OCI-LY1 (cell line): ENCODE measurements at regions not wholly inside any gene's neighbourhood (a gene's known extent, or its start where the extent isn't known, plus 50 kb on each side); places are given as distances from the start of the nearest gene placed in this dataset.

Experiments
- H2AFZ ChIP-seq: fragments of 200-600 bp; sonication (generic), shearing (Covaris generic); 2 replicates; pipeline ENCODE4 v1.6.0; 2014; ENCODE audit warnings: antibody characterized with exemption, mild to moderate bottlenecking, low read length
- H3F3A ChIP-seq: fragments of 200-600 bp; sonication (generic), shearing (Covaris generic); 2 replicates; pipeline ENCODE4 v1.6.0; 2014; ENCODE audit warnings: mild to moderate bottlenecking, antibody characterized with exemption, low read length, moderate library complexity; ENCODE audit not compliant: insufficient read depth
- H3K27ac ChIP-seq: fragments of 200-600 bp; sonication (generic); 2 replicates; pipeline ENCODE4 v1.5.1; 2014; ENCODE audit warnings: low read length, mixed run types, mild to moderate bottlenecking, low read depth; ENCODE audit not compliant: poor library complexity, severe bottlenecking
- H3K27me3 ChIP-seq: fragments of 200-600 bp; sonication (generic); 2 replicates; pipeline ENCODE4 v1.6.0; 2014; ENCODE audit warnings: antibody characterized with exemption, mild to moderate bottlenecking, low read length, moderate library complexity; ENCODE audit not compliant: insufficient read depth
- H3K36me3 ChIP-seq: fragments of 200-600 bp; sonication (generic); 2 replicates; pipeline ENCODE4 v1.6.1; 2014; ENCODE audit warnings: mild to moderate bottlenecking, antibody characterized with exemption, low read length, moderate library complexity, mixed read lengths; ENCODE audit not compliant: insufficient read depth
- H3K4me1 ChIP-seq: fragments of 200-600 bp; sonication (generic); 2 replicates; pipeline ENCODE4 v1.5.1; 2014; ENCODE audit warnings: mild to moderate bottlenecking, low read length, moderate library complexity; ENCODE audit not compliant: insufficient read depth, severe bottlenecking
- H3K4me2 ChIP-seq: fragments of 200-600 bp; sonication (generic), shearing (Covaris generic); 2 replicates; pipeline ENCODE4 v1.6.1; 2014; ENCODE audit warnings: low read length
- H3K4me3 ChIP-seq: fragments of 200-600 bp; sonication (generic); 2 replicates; pipeline ENCODE4 v1.5.1; 2014; ENCODE audit warnings: low read length, low read depth, mild to moderate bottlenecking, mixed read lengths; ENCODE audit not compliant: poor library complexity, severe bottlenecking
- H3K79me2 ChIP-seq: fragments of 200-600 bp; shearing (Covaris generic); 2 replicates; pipeline ENCODE4 v1.6.1; 2016; ENCODE audit warnings: mixed run types, low read length, mixed read lengths; ENCODE audit not compliant: insufficient read depth
- H3K9ac ChIP-seq: fragments of 200-600 bp; sonication (generic), shearing (Covaris generic); 2 replicates; pipeline ENCODE4 v1.6.1; 2014; ENCODE audit warnings: mild to moderate bottlenecking, low read length, mixed read lengths
- H3K9me2 ChIP-seq: fragments of 200-600 bp; sonication (generic), shearing (Covaris generic); 2 replicates; pipeline ENCODE4 v1.6.1; 2014; ENCODE audit warnings: low read depth, mild to moderate bottlenecking, low read length, mixed read lengths
- H3K9me3 ChIP-seq: fragments of 200-600 bp; shearing (Covaris generic); 2 replicates; pipeline ENCODE4 v1.6.1; 2014; ENCODE audit warnings: low read length, mixed read lengths
- H4K20me1 ChIP-seq: fragments of 200-600 bp; sonication (generic), shearing (Covaris generic); 2 replicates; pipeline ENCODE4 v1.6.0; 2016; ENCODE audit warnings: mild to moderate bottlenecking, low read length; ENCODE audit not compliant: insufficient read depth
- EZH2 ChIP-seq: fragments of 200-600 bp; sonication (generic), shearing (Covaris generic); IDR thresholded peaks from 2 replicates; pipeline ENCODE4 v1.8.0; 2017; ENCODE audit warnings: borderline replicate concordance, mixed run types, mild to moderate bottlenecking, antibody characterized with exemption, low read length, moderate library complexity, mixed read lengths
- TF ChIP-seq, protein P1 (sequence below): fragments of 200-600 bp; sonication (generic), shearing (Covaris generic); IDR thresholded peaks from 2 replicates; pipeline ENCODE4 v1.5.1; 2017; ENCODE audit warnings: mild to moderate bottlenecking, antibody characterized with exemption, low read length, moderate library complexity, mixed read lengths

DNA sequence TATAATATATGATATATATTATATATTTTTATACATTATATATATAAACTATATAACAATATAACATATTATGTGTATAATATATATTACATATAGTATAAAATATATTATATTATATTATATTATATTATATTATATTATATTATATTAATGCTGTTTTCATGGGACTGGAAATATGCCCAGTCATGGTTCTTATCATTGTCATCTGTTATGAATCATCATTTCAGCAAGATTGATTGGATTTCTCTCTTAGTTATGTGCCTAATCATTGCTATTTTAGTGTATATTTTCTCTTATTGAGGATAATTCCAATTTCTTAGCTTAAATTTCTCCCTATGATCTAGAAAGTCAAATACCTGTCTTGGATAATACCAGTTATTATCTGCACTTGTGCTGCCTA lies 617.8 kb downstream of the TRIB2 start:
- Histone ChIP-seq H3K4me2 (no peak overlapping the region), H3K36me3 (no peaks in the 10 kb centered on the region), H3K27me3 (no peaks in the 10 kb centered on the region), H3K4me1 (no peaks in the 10 kb centered on the region), H3K4me3 (no peak overlapping the region), H3K9ac (no peak overlapping the region), H3K9me3 (no peaks in the 10 kb centered on the region), H3F3A (no peaks in the 10 kb centered on the region), H2AFZ (no peak overlapping the region), H3K27ac (no peak overlapping the region), H3K79me2 (no peaks in the 10 kb centered on the region), H4K20me1 (no peaks in the 10 kb centered on the region), H3K9me2 (no peaks in the 10 kb centered on the region)
- TF ChIP-seq, protein P1, sequence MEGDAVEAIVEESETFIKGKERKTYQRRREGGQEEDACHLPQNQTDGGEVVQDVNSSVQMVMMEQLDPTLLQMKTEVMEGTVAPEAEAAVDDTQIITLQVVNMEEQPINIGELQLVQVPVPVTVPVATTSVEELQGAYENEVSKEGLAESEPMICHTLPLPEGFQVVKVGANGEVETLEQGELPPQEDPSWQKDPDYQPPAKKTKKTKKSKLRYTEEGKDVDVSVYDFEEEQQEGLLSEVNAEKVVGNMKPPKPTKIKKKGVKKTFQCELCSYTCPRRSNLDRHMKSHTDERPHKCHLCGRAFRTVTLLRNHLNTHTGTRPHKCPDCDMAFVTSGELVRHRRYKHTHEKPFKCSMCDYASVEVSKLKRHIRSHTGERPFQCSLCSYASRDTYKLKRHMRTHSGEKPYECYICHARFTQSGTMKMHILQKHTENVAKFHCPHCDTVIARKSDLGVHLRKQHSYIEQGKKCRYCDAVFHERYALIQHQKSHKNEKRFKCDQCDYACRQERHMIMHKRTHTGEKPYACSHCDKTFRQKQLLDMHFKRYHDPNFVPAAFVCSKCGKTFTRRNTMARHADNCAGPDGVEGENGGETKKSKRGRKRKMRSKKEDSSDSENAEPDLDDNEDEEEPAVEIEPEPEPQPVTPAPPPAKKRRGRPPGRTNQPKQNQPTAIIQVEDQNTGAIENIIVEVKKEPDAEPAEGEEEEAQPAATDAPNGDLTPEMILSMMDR, result no peak
- TF ChIP-seq EZH2, result no peak

DNA sequence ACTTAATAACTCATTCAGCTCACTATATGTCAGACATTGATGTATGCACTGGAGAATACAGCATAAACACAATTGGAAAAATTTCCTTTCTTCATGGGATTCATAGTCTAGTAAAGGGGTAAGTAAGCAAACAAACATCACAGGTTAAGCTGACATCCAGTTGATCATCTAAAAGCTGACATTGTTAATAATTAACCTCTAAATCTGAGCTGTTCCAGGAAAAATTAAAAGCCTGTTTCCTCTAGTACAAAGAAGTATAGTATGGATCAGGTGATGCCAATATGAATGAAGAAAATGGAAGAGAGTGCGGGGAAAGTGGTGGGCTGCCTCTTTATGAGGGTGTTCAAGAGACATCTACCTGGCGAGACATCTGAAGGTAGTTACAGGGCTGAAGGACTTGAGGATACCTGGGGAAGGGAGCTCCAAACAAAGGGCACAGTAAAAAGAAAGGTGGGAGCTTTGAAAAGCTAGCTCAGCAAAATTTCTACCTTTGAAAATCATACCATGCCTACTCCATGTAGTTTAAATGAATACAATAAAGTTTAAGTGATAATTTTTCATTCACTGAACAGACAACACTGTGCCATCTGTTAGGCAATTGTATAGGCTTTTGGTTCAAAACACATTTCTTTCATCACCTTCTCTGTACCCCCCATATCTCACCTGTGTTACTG lies 619.3 kb downstream of the TRIB2 start:
- H3K27ac ChIP-seq, result no peak overlapping the region
- no peaks in the 10 kb centered on the region for H3K79me2 ChIP-seq
- H3K36me3 ChIP-seq, result no peaks in the 10 kb centered on the region
- TF ChIP-seq, protein P1, result no peak
- no peak overlapping the region for H2AFZ ChIP-seq
- no peaks in the 10 kb centered on the region for H3K9me2 ChIP-seq
- no peaks in the 10 kb centered on the region for H3K27me3 ChIP-seq
- H3K4me1 ChIP-seq, result no peaks in the 10 kb centered on the region
- H3K4me2 ChIP-seq, result no peak overlapping the region
- H3F3A ChIP-seq, result no peaks in the 10 kb centered on the region
- no peaks in the 10 kb centered on the region for H3K9me3 ChIP-seq
- H3K4me3 ChIP-seq, result no peak overlapping the region
- no peaks in the 10 kb centered on the region for H4K20me1 ChIP-seq
- no peak overlapping the region for H3K9ac ChIP-seq

DNA sequence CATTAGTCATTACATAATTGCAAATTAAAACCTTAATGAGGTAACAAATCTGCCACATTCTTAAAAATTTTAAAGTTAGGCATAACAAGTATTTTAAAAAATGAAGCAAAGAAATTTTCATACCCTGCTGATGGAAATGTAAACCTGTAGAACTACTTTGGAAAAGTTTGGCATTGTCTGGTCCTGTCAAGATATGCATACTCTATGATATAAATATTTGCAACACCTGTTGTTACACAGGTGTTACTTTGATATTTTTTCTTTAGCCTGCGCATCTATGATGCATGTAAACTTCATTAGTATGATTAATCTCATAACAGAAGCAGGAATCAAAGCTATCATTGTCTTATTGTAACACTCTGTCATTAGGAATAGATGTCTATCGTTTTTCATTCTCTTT lies 634.3 kb downstream of the TRIB2 start:
- no peaks in the 10 kb centered on the region for H3K4me1 ChIP-seq

More for the DNA sequence above, 634.3 kb downstream of the TRIB2 start:
- no peak overlapping the region for H3K4me3 ChIP-seq
- H3K27me3 ChIP-seq, result no peaks in the 10 kb centered on the region
- no peaks in the 10 kb centered on the region for H3K36me3 ChIP-seq
- H3K9me2 ChIP-seq, result no peaks in the 10 kb centered on the region; the same call in 1 of the 2 replicates
- no peaks in the 10 kb centered on the region for H3K9me3 ChIP-seq
- no peak overlapping the region for H3K4me2 ChIP-seq
- TF ChIP-seq, protein P1, result no peak
- TF ChIP-seq EZH2, result no peak
- no peak overlapping the region for H2AFZ ChIP-seq
- no peak overlapping the region for H3K9ac ChIP-seq
- H3K79me2 ChIP-seq, result no peaks in the 10 kb centered on the region
- no peaks in the 10 kb centered on the region for H4K20me1 ChIP-seq
- no peaks in the 10 kb centered on the region for H3F3A ChIP-seq
- H3K27ac ChIP-seq, result no peak overlapping the region
